Rectal smooth muscle tissue (tissue), 1 donor: ENCODE measurements at regions not wholly inside any gene's neighbourhood (a gene's known extent, or its start where the extent isn't known, plus 50 kb on each side); places are given as distances from the start of the nearest gene placed in this dataset.
"Not testable (repeated sequence)": the region's sequence is repeated elsewhere in the genome, so short reads cannot be mapped to it uniquely, and the experiment has no call there.

Source experiments
- H3K27ac ChIP-seq: one replicate; pipeline ENCODE4 v1.7.0; 2013; ENCODE audit warnings: low read depth, low read length, inconsistent platforms
- H3K27me3 ChIP-seq: one replicate; pipeline ENCODE4 v1.7.0; 2013; ENCODE audit warnings: low read length; ENCODE audit not compliant: control insufficient read depth, insufficient read depth
- H3K36me3 ChIP-seq: one replicate; pipeline ENCODE4 v1.7.0; 2013; ENCODE audit warnings: low read length; ENCODE audit not compliant: control insufficient read depth, insufficient read depth
- H3K4me1 ChIP-seq: one replicate; pipeline ENCODE4 v1.7.0; 2013; ENCODE audit warnings: low read length; ENCODE audit not compliant: control insufficient read depth, insufficient read depth
- H3K4me3 ChIP-seq: one replicate; pipeline ENCODE4 v1.7.0; 2013; ENCODE audit warnings: low read length
- H3K9ac ChIP-seq: one replicate; pipeline ENCODE4 v1.7.0; 2013; ENCODE audit warnings: low read length

DNA sequence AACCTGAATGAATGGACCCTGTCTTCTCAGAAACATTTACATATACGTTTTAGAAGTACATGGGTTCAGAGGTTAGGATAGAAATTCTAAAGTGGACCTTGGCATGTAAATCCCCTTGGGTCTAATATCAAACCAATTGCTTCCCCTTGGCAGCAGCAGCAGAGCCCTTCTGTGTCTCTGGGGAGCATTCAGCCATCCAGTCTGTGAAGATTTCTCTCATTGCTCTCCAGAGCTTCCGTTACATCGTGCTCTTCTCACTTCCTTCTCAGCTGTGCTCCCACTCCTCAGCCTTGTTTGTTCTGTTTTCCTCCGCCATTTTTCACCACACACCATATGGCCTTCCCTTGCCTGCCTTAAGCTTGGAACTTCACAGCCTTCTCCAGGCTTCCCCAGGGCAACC lies 61.5 kb upstream of the ATP1B1 start:
- Histone ChIP-seq H3K27ac (no peak overlapping the region), H3K4me3 (no peak overlapping the region), H3K4me1 (no peaks in the 10 kb centered on the region)

DNA sequence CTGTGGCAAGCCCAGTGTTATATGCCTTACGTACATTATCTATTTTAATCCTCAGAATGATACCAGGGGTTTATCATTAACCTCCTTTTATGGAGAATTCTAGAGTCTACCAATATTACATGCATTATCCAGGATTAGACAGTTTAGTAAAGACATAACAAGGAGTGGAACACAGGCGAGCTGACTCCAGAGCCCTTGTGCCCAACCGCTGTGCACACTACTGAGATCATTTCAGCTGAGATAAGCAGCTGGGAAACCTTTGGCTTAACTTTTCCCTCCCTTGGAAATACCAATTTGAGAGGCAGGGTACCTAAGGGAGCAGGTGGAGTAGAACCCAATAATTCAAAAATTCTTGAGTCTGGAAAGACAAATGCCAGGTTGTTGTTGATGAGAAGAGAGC lies 59.8 kb upstream of the ATP1B1 start:
- H3K4me1 ChIP-seq: no peaks in the 10 kb centered on the region
- peak overlapping the region; percentile 14 for H3K27ac ChIP-seq
- no peak overlapping the region for H3K9ac ChIP-seq
- no peaks in the 10 kb centered on the region for H3K27me3 ChIP-seq
- no peak overlapping the region for H3K4me3 ChIP-seq
- no peaks in the 10 kb centered on the region for H3K36me3 ChIP-seq

More for the DNA sequence above, 61.5 kb upstream of the ATP1B1 start:
- Histone ChIP-seq H3K27me3 (no peaks in the 10 kb centered on the region), H3K9ac (no peak overlapping the region), H3K36me3 (no peaks in the 10 kb centered on the region)

DNA sequence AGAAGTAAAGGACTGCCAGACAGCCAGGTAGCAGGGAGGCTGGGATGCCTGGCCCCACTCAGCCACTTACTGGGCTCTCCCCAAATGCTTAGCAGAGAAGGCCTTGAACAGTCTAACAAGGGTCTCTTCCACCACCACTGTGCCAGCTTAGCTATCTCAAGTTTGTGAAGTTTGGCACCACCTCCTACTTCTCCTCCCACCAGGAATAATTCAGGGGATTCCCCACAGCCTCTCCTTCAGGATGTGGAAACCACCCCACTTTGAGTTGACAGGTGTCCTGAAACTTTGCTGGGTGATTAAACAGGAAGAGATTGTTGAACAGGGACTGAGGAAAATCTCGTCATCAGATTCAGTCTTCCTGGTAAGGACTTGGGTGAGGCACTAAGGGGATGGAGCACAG lies 59.4 kb upstream of the ATP1B1 start:
- Histone ChIP-seq H3K27ac (peak overlapping the region; percentile 14), H3K4me1 (no peaks in the 10 kb centered on the region), H3K27me3 (no peaks in the 10 kb centered on the region), H3K9ac (no peak overlapping the region), H3K4me3 (no peak overlapping the region), H3K36me3 (no peaks in the 10 kb centered on the region)

DNA sequence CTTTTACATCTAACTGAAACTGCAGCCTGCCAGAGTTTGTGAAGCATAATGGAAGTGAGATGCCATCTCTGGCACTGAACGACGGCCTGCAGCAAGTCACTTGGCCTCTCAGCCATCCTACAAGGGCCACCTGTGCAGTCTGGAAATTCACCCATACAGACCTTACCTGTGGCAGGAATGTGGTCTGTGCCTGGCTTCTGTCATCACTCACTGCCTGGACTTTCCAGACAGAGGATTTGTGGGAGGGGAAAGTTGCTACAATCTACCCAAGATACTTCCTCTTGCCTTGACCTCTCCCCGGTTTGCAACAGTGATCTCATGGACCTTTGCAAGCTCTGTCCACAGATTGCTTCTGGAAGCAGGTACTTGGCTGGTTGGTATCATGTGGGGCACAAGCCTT lies 58.4 kb upstream of the ATP1B1 start:
- Histone ChIP-seq H3K27me3 (no peaks in the 10 kb centered on the region), H3K4me1 (no peaks in the 10 kb centered on the region), H3K36me3 (no peaks in the 10 kb centered on the region), H3K9ac (no peak overlapping the region), H3K27ac (no peak overlapping the region), H3K4me3 (no peak overlapping the region)

GRCh38 chr1:169049258-169049938 lies 57.1 kb upstream of the ATP1B1 start:
- Histone ChIP-seq H3K4me1 (no peaks in the 10 kb centered on the region), H3K9ac (no peak overlapping the region), H3K36me3 (no peaks in the 10 kb centered on the region), H3K27me3 (no peaks in the 10 kb centered on the region), H3K27ac (no peak overlapping the region), H3K4me3 (no peak overlapping the region)

DNA sequence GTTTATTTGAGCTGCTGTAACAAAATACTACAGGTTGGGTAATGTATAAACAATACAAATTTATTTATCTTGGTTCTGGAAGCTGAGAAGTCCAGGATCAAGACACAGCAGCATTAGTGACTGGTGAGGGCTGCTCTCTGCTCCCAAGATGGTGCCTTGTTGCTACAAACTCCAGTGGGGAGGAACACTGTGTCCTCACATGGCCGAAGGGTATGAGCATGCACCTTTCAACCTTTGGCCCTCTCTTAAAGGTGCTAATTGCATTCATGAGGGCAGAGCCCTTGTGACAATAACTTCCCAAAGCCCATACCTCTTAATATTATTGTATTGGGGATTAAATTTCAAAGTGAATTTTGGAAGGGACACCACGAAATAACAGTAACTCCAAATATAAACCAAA lies 55.3 kb upstream of the ATP1B1 start:
- Histone ChIP-seq H3K36me3 (no peaks in the 10 kb centered on the region), H3K4me1 (no peaks in the 10 kb centered on the region)

DNA sequence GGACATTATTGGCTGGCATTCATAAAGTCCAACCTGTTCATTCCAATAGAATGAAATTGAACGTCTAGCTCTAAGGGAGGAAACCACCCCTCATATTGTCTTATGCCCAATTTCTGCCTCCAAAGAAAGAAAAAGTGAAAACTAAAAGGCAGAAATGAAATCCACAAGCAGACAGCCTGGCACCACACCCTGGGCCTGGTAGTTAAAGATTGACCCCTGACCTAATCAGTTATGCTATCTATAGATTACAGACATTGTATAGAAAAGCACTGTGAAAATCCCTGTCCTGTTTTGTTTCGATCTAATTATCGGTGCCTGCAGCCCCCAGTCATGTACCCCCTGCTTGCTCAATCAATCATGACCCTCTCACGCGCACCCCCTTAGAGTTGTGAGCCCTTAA lies 54.3 kb upstream of the ATP1B1 start:
- not testable (repeated sequence) for H3K4me1 ChIP-seq, H3K36me3 ChIP-seq, H3K27ac ChIP-seq, H3K4me3 ChIP-seq, H3K27me3 ChIP-seq, H3K9ac ChIP-seq

More for the DNA sequence above, 55.3 kb upstream of the ATP1B1 start:
- Histone ChIP-seq H3K27me3 (no peaks in the 10 kb centered on the region), H3K9ac (no peak overlapping the region), H3K4me3 (no peak overlapping the region), H3K27ac (no peak overlapping the region)

DNA sequence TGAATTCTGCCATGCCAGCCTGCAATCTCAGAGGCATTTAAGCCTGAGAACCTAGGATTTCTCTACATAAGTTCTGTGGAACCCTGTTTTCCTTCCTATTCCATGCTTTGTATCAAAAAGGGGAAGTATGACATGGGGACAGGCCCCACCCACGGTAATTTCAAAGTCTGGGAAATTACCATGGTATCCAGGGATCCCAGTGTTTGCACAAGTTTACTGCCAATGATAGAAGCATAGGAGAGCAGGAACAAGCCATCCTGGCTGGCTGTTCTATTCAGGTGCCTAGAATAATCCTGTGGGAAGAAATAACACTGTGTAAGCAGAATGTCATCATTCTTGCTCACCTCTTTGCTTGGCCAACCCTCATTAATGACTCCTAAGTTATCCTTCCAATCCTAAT lies 53.8 kb upstream of the ATP1B1 start:
- Histone ChIP-seq H3K27me3 (no peaks in the 10 kb centered on the region), H3K4me3 (no peak overlapping the region), H3K9ac (no peak overlapping the region), H3K27ac (no peak overlapping the region), H3K4me1 (no peaks in the 10 kb centered on the region), H3K36me3 (no peaks in the 10 kb centered on the region)

DNA sequence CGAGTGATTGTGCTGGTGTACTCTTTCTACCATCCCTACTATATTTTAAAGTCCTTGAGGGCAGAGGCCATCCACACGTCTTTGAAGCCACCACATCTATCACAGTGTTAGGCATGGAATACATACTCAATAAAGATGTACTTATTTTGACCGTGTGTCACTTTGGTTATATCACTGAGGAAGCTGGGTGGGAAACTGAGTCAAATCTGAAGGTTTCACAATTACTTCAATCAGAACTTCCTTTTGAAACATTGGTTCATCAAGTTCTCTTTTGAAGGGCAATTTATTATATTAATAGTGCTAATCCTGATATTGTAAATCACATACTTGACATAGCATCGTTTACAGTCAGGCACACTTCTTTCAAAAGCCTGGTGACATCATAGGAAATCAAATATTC lies 53.3 kb upstream of the ATP1B1 start:
- Histone ChIP-seq H3K36me3 (no peaks in the 10 kb centered on the region), H3K4me1 (no peaks in the 10 kb centered on the region), H3K4me3 (no peak overlapping the region), H3K27ac (no peak overlapping the region), H3K9ac (no peak overlapping the region), H3K27me3 (no peaks in the 10 kb centered on the region)
